Suppressor macrophage (primary cell): ENCODE measurements at regions not wholly inside any gene's neighbourhood (a gene's known extent, or its start where the extent isn't known, plus 50 kb on each side); places are given as distances from the start of the nearest gene placed in this dataset.
A peak's percentile ranks its signal among the peaks of the same experiment; 100 is the strongest.
"Not testable (repeated sequence)": the region's sequence is repeated elsewhere in the genome, so short reads cannot be mapped to it uniquely, and the experiment has no call there.

ENCODE experiments used
- DNase-seq, 4 experiments: peaks; one replicate each; pipeline ENCODE4 v3.0.0-alpha.2; 2020 to 2022

DNA sequence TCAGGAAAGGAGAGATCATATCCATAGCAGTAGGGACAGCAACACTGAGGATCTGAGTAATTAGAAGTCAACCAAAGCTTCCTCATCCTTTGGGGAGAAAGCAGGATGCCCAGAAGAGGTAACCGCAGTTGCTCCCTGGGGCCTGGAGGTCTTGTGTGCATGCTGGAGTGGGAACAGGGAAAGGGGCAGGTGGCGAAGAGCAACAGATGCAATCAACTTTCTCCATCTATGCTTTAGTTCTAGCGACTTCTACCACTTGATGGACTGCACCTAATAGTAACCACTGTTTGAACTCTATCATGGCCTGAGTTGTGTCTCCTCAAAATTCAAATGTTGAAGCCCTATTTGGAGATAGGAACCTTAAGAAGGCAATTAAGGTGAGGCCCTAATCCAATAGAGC, 503.8 kb downstream of the NPIPA7 start:
- DNase-seq, result no peak

DNA sequence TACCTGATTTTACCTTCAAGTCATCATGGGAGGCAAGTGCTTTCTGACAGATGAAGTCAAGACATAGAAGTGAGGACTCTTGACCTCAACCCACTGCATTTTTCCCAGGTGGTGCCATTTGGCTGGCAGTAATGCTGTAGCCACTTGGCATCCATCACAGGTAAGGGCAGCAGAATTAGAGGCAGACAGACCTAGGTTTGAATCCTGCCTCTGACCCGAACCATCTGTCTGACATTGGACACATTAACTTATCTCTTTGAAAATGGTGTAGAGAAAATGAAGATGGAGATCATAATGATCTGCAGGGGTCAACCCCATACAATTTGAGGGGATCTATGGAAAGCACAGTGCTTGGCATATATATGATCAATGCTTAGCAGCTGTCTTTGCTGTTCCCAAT, 505.5 kb downstream of the NPIPA7 start:
- DNase-seq, result no peak

DNA sequence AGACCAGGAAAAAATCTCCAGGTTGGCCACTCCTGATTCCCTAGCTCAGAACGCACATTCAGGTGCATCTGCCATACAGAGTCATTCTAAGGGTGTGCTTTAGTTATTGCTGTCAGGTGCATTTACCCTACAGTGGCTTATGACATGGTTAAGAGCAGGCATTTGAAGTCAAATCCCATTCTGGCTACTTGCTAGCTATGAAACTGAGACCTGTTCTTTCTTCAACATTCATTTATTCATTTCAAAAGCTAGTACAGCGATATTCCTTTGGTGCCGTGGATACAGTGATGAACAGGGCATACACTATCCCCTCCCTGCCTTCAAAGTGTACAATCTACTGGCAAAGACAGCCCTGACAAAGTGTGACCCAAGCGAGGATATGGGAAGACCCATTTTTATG, 508.3 kb downstream of the NPIPA7 start:
- no peak for DNase-seq

- DNase-seq, result no peak
Observed at GRCh38 chr16:16890964-16891363, 512.0 kb downstream of the NPIPA7 start.

DNA sequence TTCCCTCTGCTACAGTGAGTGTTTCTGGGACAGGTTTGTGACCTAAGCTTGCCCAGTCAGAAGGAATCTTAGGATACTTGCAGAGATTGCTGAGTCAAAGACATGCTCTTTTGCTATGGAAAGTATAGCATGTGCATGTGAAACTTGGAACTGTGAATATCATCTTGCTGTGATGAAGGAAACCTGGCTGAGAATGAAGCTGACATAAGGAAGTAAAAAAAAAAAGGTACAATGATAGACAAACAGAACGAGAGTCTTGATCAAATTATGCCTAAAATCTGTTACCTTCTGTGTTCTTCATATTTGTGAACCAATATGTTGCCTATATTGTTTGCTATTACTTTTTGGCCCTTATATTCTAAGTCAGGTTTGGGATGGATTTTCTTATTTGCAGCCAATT, 525.7 kb downstream of the NPIPA7 start:
- DNase-seq, result no peak

- no peak for DNase-seq
Observed at GRCh38 chr16:16905850-16906249, 526.9 kb downstream of the NPIPA7 start.

DNA sequence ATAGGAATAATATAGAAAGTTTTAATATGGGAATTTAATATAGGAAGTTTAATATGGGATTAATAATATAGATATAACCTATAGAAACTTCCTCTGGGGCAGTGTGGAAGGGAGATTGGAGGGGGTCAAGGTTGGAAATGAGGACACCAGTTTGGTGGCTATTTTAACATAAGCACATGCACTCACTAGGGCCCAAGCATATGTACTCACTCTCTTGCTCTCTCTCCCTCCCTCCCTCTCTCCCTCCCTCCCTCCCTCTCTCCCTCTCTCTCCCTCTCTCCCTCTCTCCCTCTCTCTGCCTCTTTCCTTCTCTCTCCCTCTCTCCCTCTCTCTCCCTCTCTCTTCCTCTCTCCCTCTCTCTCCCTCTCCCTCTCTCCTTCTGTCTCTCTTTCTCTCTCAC, 528.1 kb downstream of the NPIPA7 start:
- no peak for DNase-seq

- peak in 3 of 4 experiments; percentile 47 to 59 (median 52) for DNase-seq
Observed at GRCh38 chr16:16908077-16908476, 529.1 kb downstream of the NPIPA7 start.

GRCh38 chr16:16909126-16909525, 530.2 kb downstream of the NPIPA7 start:
- DNase-seq, result peak in 3 of 4 experiments; percentile 37 to 50 (median 48)

DNA sequence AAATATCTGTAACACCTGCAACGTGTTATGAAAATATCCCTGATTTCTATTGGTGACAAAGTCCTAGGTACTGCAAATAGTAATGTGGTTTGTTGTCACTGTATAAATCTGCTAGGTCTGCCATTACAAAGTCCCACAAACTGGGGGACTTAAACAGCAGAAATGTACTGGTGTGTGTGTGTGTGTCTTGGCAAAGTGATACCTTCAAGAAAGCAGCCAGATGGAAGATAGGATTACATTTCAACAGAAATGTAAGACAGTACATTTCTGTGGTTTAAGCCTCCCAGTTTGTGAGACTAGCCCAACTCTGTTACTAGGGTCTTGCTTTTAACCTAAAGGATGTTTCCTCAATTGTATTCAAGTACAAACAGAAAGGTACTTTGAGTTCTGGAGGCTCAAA, 531.7 kb downstream of the NPIPA7 start:
- DNase-seq, result no peak

GRCh38 chr16:16915771-16916170, 536.8 kb downstream of the NPIPA7 start:
- DNase-seq, result no peak

DNA sequence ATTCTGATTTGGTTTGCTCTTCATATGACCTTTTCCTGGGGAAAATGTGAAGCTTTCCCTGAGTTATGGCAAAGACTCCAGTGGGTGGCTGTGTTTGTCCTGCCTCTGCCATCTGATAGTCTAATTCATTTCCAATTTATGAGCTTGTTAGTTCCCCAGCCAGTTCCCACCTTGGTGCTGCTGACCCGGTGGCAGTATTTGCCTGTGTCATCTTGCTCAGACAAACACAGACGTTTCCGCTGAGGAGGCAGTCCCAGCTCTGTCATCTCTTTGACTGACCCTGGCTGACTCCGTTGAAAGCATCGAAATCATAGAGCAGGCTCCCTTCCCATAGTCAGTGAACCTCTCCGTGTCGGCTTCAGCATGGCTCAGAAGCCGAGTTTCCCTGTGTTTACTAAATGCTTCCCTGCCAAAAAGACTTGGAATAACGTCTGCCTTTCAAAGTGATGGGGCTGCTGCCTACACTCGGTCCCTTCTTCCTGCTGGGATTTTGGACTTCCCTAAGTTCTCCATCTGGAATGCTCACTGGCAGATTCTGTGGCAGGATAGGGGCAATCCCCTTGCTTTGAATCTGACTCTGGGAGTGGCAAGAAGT, 538.3 kb downstream of the NPIPA7 start:
- DNase-seq, result no peak

- no peak for DNase-seq
Observed at GRCh38 chr16:16923479-16923878, 544.5 kb downstream of the NPIPA7 start.

DNA sequence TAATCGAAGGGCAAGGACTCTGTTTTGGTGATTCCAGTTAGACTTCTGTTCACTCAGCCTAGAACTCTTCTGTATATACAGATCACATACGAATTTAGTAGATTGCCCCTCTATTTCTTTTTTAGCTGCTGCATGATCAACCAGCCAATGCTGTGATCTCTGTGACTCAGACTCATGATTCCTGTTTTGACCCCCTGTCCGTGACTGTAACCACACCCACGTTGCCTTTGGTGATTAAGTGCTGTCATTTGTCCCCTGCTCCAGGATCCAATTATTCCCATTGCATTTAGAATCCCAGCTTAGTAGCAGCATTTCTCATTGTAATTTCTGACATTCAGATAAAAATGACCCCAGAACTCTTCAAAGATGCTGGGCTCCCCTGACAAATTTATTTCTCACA, 545.7 kb downstream of the NPIPA7 start:
- peak in 3 of 4 experiments; percentile 14 to 55 (median 43) for DNase-seq

DNA sequence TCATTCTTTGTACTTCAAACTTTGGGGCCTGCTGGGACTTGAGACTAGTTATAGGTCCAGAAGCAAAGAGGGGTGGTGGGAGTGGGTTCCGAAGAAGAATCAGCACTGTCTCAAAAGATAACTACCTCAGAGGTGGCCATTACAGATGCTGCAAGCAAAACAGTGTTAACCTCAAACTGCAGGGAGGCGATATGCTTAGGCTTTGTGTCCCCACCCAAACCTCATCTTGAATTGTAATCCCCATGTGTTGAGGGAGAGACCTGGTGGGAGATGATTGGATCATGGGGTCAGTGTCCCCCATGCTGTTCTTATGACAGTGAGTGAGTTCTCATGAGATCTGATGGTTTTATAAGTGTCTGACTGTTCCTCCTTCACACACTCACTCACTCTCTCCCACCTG, 545.3 kb downstream of the XYLT1 start:
- DNase-seq, result no peak

- peak; percentile 14 to 77 (median 60) for DNase-seq
Observed at GRCh38 chr16:16928532-16929109, 542.1 kb downstream of the XYLT1 start.

GRCh38 chr16:16930309-16931000, 540.3 kb downstream of the XYLT1 start:
- DNase-seq, result no peak

DNA sequence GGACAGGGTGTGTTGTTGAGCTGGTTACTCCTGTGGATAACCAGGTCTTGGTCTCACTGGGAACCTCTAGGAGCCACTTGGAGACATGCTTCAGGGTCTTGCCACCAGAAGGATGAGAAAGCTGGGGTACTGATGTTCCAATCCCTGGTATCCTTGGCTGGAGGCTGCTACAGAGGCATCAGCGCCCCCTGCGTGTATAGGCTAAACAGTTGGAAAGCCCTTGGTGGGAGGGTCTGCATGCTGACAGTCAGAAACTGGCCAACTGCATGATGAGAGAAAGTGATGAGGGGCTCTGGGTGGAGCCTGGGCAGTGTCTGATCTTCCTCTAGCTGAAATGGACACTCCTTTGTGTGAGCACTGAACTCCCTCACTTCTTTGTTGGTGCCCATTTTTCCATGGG, 536.9 kb downstream of the XYLT1 start:
- DNase-seq, result no peak

DNA sequence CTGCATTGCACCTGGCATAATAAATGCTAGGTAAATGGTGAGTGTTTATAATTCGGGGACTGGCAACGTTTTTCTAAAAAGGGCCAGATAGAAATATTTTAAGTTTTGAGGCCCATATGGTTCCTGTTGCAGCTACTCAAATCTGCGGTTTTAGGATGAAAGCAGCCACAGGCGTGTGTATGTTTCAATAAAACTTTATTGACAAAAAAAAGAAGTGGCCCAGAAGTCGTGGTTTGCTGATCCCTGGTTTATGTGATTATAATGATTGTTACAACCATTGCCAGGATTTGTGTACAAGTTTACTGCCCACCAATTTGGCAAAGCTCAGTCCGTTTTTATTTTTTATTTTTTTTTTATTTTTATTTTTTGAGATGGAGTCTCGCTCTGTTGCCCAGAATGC, 536.1 kb downstream of the XYLT1 start:
- DNase-seq, result no peak

DNA sequence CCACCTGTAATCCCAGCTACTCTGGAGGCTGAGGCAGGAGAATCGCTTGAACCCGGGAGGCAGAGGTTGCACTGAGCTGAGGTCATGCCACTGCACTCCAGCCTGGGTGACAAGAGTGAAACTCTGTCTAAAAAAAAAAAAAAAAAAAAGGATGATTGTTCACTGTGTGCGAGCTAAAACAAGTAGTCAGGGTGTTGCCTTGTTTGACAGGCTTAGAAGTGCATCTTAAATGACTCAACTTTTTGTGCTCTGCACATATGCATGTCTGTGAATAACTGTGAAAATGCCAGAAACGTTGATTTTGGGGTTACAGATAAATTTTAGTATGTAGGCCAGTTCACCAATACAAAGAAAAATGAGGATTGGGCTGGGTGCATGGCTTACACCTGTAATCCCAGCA, 534.9 kb downstream of the XYLT1 start:
- DNase-seq, result not testable (repeated sequence)

GRCh38 chr16:16937576-16937975, 533.2 kb downstream of the XYLT1 start:
- no peak for DNase-seq

GRCh38 chr16:16938009-16938408, 532.8 kb downstream of the XYLT1 start:
- DNase-seq, result no peak

DNA sequence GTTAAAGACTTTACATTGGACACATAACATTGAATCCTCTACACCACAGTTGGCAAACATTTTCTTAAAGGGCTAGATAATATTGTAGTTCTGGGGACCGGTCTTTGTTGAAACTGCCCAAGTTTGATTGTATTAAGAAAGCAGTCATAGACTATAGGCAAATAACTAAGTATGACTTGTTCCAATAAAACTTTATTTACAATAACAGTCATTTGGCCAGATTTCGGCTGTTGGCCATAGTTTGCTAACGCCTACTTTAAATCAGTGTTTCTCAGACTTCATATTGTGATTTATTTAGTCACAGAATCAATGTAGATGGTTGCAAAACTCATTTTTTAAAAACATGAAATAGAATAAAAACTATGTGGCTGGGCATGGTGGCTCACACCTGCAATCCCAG, 531.8 kb downstream of the XYLT1 start:
- DNase-seq, result no peak

DNA sequence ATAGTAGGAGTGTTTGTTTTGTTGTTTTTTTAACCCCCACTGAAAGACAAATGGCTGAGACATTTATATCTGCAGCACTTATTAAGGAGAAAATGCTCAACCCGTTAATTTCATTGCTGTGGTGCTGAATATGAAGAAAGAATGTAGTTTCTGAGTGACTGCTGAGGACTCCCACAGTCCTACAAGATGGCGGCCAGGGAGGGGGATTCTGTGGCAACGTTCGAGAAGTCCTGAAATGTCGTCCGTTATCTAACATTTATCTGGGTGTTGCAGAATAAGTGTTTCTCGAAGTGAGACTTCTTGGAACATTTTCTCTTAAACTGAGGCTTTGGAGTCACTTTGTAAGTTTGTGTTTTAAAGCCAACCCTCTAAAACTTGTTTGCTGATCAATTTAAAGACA, 530.4 kb downstream of the XYLT1 start:
- no peak for DNase-seq
